Superior temporal gyrus (tissue), 1 donor: ENCODE measurements at regions not wholly inside any gene's neighbourhood (a gene's known extent, or its start where the extent isn't known, plus 50 kb on each side); places are given as distances from the start of the nearest gene placed in this dataset.

Experiments
- DNase-seq: peaks from one replicate; pipeline ENCODE4 v3.0.0-alpha.2; 2016; ENCODE audit errors: extremely low spot score

GRCh38 chr12:3962631-3963483 lies 89.7 kb upstream of the PARP11 start:
- DNase-seq = no peak

- no peak for DNase-seq
Observed at GRCh38 chr12:3961591-3961990, 88.4 kb upstream of the PARP11 start.

- no peak for DNase-seq
Observed at GRCh38 chr12:3959799-3960560, 86.8 kb upstream of the PARP11 start.

GRCh38 chr12:3958534-3958933 lies 85.3 kb upstream of the PARP11 start:
- DNase-seq = no peak

- no peak for DNase-seq
Observed at GRCh38 chr12:3951380-3952135, 78.4 kb upstream of the PARP11 start.

GRCh38 chr12:3950714-3951320 lies 77.6 kb upstream of the PARP11 start:
- no peak for DNase-seq

- DNase-seq = no peak
Observed at GRCh38 chr12:3947781-3948180, 74.6 kb upstream of the PARP11 start.

GRCh38 chr12:3945671-3946070 lies 72.5 kb upstream of the PARP11 start:
- no peak for DNase-seq

GRCh38 chr12:3944620-3945019 lies 71.4 kb upstream of the PARP11 start:
- no peak for DNase-seq

- no peak for DNase-seq
Observed at GRCh38 chr12:3938042-3938544, 64.9 kb upstream of the PARP11 start.

- no peak for DNase-seq
Observed at GRCh38 chr12:3935078-3935477, 61.9 kb upstream of the PARP11 start.

GRCh38 chr12:3933819-3934192 lies 60.6 kb upstream of the PARP11 start:
- DNase-seq = no peak

GRCh38 chr12:3933074-3933818 lies 60.0 kb upstream of the PARP11 start:
- no peak for DNase-seq

- DNase-seq = no peak
Observed at GRCh38 chr12:3931776-3932175, 58.6 kb upstream of the PARP11 start.

GRCh38 chr12:3931206-3931605 lies 58.0 kb upstream of the PARP11 start:
- DNase-seq = no peak

- DNase-seq = no peak
Observed at GRCh38 chr12:3929875-3930615, 56.8 kb upstream of the PARP11 start.

- DNase-seq = no peak
Observed at GRCh38 chr12:3928538-3929184, 55.5 kb upstream of the PARP11 start.

- no peak for DNase-seq
Observed at GRCh38 chr12:3925621-3926020, 52.4 kb upstream of the PARP11 start.

- DNase-seq = no peak
Observed at GRCh38 chr12:3924761-3925160, 51.6 kb upstream of the PARP11 start.

GRCh38 chr12:3923021-3923420 lies 49.8 kb upstream of the PARP11 start:
- DNase-seq = no peak
